Esophagus mucosa (tissue), 1 donor: ENCODE measurements at regions not wholly inside any gene's neighbourhood (a gene's known extent, or its start where the extent isn't known, plus 50 kb on each side); places are given as distances from the start of the nearest gene placed in this dataset.

ENCODE experiments used
- ATAC-seq: fragments of 200-7000 bp; cut with Tn5 transposase; one replicate; pipeline ENCODE4 v1.9.1; 2020
- donor health status: DM: yes; HTN: yes; CAD: no.

DNA sequence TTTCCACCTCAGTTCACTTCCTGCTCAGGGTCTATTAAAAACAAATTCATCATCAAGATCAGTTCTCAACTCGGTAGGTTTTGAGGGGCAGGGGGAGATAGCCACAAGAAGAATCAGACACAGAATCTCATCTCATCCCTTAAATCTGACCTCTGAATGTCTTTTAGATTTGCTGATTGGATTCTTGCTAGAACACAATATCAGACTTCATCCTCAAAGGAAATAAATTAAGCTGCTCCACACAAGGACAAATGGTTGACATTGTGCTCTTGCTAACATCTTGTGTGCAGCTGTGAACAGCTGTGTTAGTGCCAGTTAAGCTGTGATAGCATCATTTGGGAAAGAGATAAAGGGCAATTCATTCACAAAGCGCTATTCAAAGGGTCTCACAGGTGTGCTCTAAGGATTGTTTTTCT is 184.0 kb upstream of the ADAMTS9 start:
- ATAC-seq = no peak

DNA sequence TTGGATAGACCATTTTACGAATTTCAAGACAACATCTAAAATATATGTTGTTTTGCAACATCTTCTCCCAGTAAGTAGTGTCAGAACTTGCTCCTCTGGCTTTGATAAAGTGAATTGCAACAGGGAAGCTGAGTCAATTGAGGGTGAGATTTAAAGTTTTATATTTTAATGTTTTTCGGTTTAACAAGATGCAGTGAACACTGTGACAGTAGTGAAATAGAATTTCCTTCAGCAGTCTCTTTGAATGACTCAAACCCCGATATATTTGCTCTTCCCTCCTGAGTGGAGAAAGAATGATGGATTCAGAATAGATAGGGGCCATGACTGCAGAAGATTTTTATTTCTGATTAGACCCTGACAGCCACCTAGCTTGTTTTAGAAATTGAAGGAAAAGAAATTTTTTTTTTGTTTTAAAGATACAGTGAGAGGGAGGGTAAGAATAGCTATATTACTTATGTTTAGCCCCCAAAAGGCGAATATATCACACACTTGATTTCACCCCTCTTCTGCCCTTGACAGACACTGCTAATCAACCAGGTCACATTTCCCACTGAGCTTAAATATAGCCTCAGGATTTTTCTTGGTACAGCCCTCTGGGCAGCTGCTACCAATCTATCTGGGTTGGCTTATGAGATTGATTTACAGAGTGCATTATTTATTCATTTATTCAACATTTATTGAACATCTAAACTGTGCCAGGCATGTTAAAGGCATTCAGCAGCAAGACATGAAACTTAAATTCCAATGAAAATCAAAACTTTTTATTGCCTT is 183.3 kb upstream of the ADAMTS9 start:
- ATAC-seq = no peak

DNA sequence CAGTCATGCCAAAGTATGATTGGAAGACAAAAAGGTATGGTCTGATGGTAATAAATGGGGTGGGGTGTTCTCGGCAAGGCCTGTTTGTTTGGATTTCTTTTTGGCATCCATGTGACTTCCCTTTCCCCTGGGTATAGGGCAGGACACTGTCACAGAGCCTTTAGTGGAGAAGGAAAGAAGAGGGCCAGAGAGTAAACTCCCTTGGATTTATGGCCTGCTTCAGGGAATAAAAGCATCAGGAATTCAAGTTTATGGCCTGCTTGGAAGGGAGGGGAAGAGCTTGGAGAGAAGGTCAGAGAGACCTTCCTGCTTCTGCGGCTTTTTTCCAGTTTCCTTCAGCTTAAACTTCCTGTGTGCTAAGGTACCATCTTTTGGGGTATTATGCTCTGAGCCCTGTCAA is 179.4 kb upstream of the ADAMTS9 start:
- no peak for ATAC-seq

DNA sequence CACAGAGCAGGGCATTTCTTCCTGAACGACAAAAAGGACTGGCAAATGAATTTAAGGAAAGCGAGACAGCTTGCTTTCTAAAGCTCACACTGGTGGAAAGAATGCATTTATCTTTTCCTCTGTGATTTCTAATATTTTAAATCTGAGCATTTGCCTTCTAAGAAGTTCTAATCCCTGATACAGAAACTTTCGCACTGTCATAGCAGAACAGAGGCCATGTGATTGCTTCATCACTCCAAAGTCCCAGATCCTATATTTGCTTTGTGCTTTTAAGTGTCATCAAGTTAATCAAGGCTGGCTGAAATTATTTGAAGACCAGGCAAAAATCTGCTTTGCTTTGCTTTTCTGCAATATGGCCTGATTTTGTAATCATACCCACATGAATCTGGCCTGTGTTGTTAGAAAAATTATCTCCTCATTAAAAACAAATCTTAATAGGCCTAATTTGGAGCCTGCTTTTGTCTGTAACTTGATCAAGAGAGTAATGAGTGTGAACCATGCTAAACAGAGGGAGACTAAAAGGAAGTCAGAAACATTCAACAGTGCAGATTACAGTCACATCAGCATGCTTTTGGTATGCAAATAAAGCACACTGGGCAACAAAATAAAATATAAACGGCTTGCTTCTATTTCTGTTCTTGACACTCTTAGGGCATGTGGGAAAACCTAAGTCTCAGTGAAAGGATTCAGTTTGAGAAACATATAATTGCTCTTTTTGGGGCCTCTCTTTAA is 178.2 kb upstream of the ADAMTS9 start:
- no peak for ATAC-seq

DNA sequence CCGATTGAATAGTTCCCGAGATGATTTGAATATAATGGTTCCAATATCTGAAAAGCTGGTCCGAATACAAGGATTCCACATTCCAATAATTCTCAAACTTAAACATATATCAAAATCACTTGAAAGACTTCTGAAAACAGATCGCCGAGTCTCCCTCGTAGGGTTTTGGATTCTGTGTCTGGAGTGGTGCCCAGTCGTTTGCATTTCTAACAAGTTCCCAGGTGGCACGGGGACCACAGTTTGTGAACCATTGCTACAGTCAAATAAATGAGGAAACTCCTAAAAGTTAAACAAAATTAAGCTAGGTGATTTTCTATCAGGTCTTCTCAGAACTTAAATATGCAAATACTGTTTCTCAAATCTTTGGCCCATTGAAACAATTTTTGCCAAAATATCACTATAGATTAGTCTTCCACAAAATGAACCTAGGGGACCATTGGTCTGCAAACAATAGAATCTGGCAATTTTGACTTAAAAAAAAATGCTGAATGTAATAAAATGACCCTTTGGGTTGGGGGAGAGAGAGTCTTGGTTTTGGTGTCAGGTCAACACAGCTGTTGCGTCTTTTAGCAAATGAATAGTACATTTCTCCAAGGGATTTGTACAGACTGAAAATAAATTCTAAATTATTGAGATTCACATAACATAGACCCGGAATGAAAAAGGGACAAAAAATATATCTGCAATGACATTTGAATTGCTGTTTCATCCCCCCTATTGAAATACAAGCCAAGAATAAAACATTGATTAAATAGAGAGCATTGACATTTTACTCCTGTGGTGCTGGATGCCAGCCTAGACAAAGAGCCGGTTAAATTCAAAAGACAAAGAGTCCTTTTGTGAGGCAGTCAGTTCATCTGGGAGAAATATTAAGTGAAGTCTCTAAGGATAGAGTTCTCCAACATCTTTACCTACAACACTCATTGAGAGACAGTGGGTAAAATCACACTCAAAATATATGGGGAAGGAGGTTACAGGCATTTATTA is 175.7 kb upstream of the ADAMTS9 start:
- no peak for ATAC-seq

DNA sequence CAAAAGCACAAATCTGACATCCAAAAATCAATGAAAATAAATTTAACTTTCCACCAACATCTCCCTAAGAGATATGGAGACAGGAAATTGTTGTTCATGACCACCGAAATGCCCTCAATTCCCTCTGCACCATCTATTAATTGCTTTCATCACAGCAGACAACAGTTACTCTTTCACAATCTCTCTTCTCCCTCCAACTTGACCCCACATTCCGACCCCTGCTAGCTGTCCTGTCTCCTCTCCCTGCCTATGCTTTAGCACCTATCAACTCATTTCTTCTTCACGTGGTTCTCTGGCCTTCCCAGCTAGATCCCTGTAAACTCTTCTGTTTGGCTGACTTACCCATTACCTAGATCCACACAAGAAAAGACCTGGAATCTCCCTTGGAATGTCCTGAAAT is 173.9 kb upstream of the ADAMTS9 start:
- no peak for ATAC-seq

DNA sequence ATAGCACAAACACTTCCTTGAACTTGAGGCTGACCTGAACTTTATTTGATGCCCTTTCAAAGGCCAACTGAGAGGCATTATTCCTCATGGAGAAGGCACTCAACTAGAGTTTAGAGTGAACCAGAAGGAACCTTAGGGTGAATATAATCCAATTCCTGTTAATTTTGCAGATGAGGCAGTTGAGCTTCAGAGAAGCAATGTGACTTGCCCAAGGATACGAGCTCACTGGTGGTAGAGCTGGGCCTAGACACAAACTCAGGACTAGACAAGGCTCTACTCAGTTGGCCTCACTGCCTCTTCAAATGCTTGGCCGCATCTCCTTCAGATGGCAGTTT is 172.7 kb upstream of the ADAMTS9 start:
- ATAC-seq = no peak

DNA sequence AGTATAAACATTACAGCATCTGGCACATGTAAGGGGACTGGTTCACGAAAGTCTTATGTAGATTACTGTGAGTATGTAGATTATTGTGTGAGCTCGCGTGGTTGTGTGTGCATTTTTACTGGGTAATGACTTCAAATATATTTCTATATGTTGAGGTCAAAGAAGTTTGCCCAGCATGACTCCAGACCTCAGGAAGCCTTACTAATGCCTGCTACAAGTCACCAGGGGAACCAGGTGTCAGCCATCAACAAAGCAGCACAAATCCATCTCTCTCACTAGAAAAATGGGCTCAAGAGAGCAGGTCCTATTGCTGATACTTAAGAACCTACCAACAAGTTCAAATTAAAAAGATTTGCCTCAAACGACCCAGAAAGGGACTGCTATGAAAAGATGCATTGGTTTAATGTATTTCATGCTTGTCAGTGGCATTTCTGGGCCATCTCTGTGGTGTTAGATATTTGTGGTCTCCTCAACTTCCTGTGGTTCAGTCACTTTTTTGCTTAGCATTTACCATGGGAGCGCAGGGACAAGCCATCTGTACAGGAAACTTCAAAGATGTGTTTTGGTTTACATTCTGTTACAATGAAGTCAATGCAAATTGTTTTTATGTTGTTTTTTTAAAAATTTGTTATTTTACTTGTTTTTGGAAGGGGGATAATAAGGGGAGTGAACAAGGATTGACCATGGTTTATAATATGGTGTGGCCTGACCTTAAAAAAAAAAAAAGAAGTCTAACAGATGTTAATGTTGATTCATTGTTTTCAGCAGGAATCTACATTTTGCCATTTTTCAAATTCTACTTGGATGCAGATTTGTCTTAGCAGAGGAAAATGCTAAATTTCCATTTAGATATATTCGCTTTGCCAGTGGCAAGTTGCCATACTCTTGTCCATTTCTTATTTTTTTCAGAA is 172.1 kb upstream of the ADAMTS9 start:
- no peak for ATAC-seq

DNA sequence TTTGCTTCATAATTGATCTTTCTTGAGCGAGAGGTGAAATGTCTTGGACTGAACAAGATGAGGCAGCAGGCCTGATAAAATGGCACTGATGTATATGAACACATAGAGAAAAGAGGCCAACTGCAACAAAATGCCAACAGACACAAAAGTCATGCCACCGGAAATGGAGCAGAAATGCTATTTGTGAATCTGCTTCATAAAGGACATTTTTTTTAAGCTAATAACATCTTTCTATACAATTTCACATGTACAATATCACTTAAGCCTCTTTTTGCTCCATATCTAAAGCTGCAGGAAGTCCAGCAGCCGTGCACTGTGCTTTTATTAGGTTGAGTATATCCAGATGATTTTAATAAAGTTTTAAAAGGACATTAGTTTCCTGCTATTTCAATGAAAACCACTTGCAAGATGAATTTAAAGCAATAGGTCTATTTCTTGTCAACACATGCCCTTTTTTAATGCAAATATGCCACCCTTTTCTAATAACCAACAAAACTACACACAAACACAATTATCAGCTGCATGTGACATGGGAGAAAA is 169.2 kb upstream of the ADAMTS9 start:
- no peak for ATAC-seq

DNA sequence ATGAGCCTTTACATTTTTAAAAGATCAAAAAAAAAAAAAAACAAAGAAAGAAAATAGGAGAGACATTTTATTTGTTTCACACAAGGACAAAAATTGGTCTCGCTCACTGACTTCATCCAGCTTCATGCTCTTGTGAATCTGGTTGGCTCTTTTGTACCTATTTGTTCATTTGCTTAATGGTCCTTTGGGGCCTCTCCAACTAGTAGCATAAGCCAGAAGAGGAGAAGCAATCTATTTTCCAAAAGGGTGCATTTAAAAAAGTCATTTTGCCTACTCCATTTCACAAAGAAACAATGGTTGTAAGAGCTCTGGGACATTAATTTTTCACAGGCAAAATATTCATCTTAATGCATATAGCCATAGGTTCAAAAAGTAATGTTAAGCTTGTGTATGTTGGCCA is 168.3 kb upstream of the ADAMTS9 start:
- ATAC-seq = no peak

DNA sequence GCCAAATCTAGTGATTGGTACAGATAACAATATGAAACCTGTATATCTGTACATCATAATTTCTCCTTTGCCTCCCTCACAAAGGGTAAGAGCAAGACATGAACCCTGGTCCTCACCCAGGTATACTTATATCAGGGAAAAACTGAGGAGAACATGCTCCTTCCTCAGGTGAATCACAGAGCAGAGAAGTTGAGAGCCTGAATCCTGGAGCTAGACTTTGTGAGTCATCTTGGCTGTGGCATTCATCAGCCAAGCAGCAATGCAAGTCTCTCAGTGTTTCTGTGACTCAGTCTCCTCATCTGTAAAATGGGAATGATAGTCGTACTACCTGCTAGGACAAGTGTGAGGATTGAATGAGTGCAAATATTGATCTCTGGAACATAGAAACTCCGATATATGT is 165.7 kb upstream of the ADAMTS9 start:
- no peak for ATAC-seq

DNA sequence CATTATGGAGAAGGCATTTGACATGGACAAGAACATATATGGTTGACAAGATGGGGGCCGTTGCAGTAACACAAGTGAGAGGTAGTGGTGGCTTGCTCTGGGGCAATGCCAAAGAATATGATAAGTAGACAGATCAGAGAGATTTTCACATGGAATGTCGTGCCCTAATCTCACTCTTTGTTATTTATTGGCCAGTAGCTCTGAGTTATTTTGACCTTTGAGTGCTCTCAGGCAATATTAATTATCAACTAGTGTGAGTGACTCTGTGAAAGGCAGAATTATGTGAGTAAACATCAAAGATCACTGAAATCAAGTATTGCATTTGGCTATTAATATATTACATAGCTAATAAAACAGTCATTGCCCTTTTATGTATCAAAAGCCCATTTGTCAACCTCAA is 164.9 kb upstream of the ADAMTS9 start:
- ATAC-seq = no peak

DNA sequence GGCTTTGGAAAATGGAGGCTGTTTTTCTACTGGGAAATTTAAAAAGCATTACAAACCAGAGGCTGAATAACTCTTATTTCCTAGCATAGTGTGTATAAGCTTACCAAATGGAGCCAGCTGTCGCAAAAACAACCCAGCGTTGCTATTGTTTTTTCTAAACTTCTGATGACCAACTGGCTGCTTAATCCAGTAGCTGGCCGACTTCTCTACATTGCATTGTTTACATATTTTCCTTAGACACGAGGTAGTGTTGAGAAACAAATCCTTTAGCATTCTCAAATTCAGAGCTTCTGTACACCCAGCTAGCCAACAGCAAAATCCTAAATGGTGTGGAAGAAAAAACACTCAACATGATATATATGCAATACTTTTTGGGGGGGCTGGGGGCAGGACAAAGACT is 161.0 kb upstream of the ADAMTS9 start:
- no peak for ATAC-seq

DNA sequence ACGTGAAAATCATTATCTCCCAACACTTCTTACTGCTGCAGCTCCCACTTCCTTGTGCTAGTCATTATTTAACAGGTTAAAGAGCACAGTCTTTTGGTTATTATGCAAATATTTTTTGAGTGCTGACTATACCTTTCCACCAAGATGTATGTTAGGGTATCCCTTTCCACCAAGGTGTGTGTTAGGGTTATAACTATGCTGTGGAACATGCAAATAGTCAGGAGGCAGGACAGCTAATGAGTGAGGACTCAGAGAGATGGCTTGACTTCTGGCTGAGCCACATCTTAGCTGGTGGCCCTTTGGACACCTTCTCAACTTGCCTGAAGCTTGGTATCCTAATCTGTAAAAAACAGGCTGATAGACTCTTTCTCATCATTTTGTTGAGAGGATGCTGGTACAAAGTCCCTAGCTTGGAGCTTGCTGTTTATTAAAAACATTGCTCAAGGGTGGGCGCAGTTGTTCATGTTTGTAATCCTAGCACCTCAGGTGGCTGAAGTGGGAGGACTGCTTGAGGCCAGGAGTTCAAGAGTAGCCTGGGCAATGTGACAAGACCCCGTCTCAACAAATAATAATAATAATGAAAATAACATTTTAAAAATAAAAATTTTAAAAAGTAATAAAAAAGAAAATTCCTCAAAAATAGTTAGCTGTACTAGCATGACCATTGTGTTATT is 160.5 kb upstream of the ADAMTS9 start:
- ATAC-seq = no peak

DNA sequence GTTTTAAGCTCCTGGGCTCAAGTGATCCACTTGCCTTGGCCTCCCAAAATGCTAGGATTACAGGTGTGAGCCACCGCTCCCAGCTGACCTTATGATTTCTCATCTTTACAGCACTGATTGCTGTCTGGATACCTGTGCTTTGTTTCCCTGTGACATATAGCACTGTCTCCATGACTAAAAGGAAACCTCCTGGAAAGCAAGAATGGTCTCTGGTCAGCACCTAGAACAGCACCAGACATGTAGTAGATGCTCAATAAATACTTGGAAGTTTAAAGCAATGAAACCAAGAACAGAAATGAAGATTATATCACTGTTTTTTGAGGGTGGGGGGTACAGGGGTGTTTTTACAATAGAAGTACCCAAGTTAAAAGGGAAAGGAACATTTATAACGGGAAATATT is 156.8 kb upstream of the ADAMTS9 start:
- ATAC-seq = no peak

DNA sequence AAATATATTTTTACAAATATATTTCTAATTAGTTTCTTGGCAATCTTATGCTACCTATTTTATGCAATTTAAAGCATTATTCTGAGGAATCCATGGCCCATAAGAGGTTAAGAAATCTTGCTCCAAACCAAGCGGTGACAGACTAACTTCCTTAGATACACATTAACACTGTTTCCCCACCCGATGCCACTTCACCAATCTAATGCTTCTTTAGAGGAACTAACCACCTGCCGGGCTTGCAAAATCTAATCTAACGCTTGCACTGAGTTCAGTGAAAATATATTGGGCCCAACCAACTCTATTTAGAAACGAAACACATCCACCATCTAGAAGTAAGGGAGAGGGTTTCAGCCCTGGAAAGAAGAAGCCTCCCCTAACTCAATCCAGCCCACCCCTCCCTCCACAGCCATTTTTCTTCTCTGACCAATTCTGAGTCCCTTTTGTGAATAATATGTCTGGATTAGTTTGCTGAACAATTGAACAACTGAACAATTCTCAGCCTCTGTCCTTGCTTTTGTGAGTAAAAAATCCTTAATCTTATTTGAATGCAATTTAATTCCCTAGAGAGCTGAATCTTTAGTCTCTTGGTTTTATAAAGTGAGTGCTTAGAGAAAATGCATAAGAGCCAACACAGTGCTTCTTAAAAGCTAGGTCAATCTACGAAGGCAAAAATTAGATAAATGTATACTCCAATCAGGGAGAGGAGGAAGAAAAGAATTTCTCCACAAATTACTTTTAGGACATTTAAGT is 150.4 kb upstream of the ADAMTS9 start:
- no peak for ATAC-seq

DNA sequence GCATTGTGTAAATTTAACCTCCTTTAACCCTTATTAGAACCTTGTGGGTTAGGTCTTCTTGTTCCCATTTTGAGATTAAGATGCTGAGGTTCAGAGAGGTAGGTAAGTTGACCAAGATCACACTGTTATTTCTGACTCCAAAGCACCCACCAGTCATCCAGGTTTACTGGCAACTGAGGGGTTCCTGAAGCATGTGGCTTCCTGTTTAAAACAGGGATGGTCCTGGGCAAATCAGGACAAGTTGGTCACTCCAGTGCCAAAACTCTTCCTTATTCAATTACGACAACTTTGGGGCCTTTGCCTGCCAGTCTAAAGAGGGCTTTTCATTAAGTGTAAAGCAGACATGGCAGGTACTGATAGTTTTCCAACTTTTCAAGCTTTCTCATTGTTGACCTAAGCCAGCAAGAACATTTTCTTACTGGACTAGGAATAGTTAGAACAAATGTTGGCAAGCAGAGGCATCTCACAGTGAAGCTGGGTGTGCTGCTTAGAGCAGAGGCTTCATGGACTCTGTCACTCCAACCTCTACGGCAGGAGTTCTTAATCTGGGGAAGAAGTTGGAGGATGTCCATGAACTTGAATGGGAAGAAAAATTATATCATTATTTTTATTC is 149.4 kb upstream of the ADAMTS9 start:
- ATAC-seq = peak; percentile 47

DNA sequence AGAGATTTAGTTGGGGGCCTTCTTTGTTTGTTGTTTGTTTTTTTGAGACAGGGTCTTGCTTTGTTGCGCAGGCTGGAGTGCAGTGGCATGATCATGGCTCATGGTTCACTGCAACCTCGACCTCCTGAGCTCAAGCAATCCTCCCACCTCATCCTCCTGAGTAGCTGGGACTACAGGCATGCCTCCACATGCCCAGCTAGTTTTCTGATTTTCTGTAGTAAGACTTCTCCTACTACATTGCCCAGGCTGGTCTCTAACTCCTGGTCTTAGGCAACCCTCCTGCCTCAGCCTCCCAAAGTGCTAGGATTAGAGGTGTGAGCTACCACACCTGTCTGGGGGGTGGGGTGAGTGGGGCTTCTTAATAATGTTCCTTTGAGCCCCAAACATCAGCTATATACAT is 148.3 kb upstream of the ADAMTS9 start:
- no peak for ATAC-seq

DNA sequence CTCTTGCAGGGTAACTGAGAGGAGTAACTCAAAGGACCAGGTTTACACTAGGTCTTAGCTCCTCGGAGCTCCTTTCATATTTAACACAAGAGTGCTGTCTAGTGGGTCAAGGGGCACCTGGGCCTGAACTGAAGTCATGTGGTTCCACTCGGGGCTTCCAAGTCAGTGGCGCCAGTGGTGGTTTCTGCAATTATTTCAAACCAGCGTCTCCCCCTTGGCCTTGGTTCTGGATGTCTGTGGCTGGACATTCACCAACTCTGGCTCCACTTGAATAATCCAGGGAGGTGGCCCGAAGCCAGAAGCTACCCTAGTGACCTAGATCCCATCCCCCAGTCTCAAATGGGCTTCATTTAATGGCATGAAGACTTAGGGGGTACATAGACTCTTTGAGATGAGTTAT is 144.3 kb upstream of the ADAMTS9 start:
- no peak for ATAC-seq

DNA sequence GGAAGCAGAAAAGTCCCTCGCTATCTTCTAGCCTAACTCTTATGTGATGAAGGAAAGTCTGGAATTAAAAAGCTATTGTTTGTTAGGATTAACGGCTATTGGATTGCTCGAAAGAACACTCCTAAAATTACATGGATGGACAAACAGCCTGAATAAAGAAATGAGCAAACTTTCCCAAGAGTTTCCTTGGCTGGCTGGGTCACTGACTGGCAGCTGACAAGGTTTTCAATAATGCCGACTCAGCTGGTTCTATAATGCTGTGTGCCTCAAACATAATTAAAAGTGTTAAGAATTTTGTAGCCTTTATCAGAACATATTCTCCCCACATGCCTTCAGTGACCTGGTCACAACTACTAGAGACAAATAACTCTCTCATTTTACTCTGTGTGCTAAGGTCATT is 142.9 kb upstream of the ADAMTS9 start:
- no peak for ATAC-seq
